ENCODE measurements at regions not wholly inside any gene's neighbourhood (a gene's known extent, or its start where the extent isn't known, plus 50 kb on each side); places are given as distances from the start of the nearest gene placed in this dataset.
"Not testable (repeated sequence)": the region's sequence is repeated elsewhere in the genome, so short reads cannot be mapped to it uniquely, and the experiment has no call there.

- no peak for DNase-seq (ENCODE audit: extremely low read depth in 1 of 2, low read depth in 1 of 2)
Observed at GRCh38 chr6:166253778-166254204, 54.4 kb downstream of the PRR18 start.

- no peak for DNase-seq (ENCODE audit: extremely low read depth in 1 of 2, low read depth in 1 of 2)
Observed at GRCh38 chr6:166253281-166253681, 54.9 kb downstream of the PRR18 start.

- DNase-seq (ENCODE audit: extremely low read depth in 1 of 2, low read depth in 1 of 2) = no peak
Observed at GRCh38 chr6:166252601-166253000, 55.6 kb downstream of the PRR18 start.

GRCh38 chr6:166251655-166252054, 56.5 kb downstream of the PRR18 start:
- no peak for DNase-seq (ENCODE audit: extremely low read depth in 1 of 2, low read depth in 1 of 2)

GRCh38 chr6:166251211-166251610, 57.0 kb downstream of the PRR18 start:
- DNase-seq (ENCODE audit: extremely low read depth in 1 of 2, low read depth in 1 of 2) = no peak

GRCh38 chr6:166249061-166249785, 59.0 kb downstream of the PRR18 start:
- not testable (repeated sequence) for DNase-seq (ENCODE audit: extremely low read depth in 1 of 2, low read depth in 1 of 2)

GRCh38 chr6:166245148-166245547, 63.0 kb downstream of the PRR18 start:
- DNase-seq (ENCODE audit: extremely low read depth in 1 of 2, low read depth in 1 of 2) = no peak

GRCh38 chr6:166244353-166245045, 63.7 kb downstream of the PRR18 start:
- no peak for DNase-seq (ENCODE audit: extremely low read depth in 1 of 2, low read depth in 1 of 2)

- no peak for DNase-seq (ENCODE audit: extremely low read depth in 1 of 2, low read depth in 1 of 2)
Observed at GRCh38 chr6:166242888-166243287, 65.3 kb downstream of the PRR18 start.

GRCh38 chr6:166241974-166242373, 66.2 kb downstream of the PRR18 start:
- no peak for DNase-seq (ENCODE audit: extremely low read depth in 1 of 2, low read depth in 1 of 2)

- no peak for DNase-seq (ENCODE audit: extremely low read depth in 1 of 2, low read depth in 1 of 2)
Observed at GRCh38 chr6:166240889-166241288, 67.3 kb downstream of the PRR18 start.

GRCh38 chr6:166237617-166238016, 70.0 kb upstream of the TBXT start:
- no peak for DNase-seq (ENCODE audit: extremely low read depth in 1 of 2, low read depth in 1 of 2)

GRCh38 chr6:166236596-166236995, 68.9 kb upstream of the TBXT start:
- DNase-seq (ENCODE audit: extremely low read depth in 1 of 2, low read depth in 1 of 2) = no peak

GRCh38 chr6:166235666-166236292, 68.1 kb upstream of the TBXT start:
- no peak for DNase-seq (ENCODE audit: extremely low read depth in 1 of 2, low read depth in 1 of 2)

- not testable (repeated sequence) for DNase-seq (ENCODE audit: extremely low read depth in 1 of 2, low read depth in 1 of 2)
Observed at GRCh38 chr6:166231181-166231580, 63.5 kb upstream of the TBXT start.

- no peak for DNase-seq (ENCODE audit: extremely low read depth in 1 of 2, low read depth in 1 of 2)
Observed at GRCh38 chr6:166228839-166229528, 61.3 kb upstream of the TBXT start.

- DNase-seq (ENCODE audit: extremely low read depth in 1 of 2, low read depth in 1 of 2) = no peak
Observed at GRCh38 chr6:166228425-166228824, 60.8 kb upstream of the TBXT start.

- no peak for DNase-seq (ENCODE audit: extremely low read depth in 1 of 2, low read depth in 1 of 2)
Observed at GRCh38 chr6:166223079-166223478, 55.4 kb upstream of the TBXT start.

- no peak for DNase-seq (ENCODE audit: extremely low read depth in 1 of 2, low read depth in 1 of 2)
Observed at GRCh38 chr6:166222631-166223030, 55.0 kb upstream of the TBXT start.

GRCh38 chr6:166221636-166222035, 54.0 kb upstream of the TBXT start:
- no peak for DNase-seq (ENCODE audit: extremely low read depth in 1 of 2, low read depth in 1 of 2)

GRCh38 chr6:166221040-166221439, 53.4 kb upstream of the TBXT start:
- peak in 1 of 2 donors; percentile 11 for DNase-seq (ENCODE audit: extremely low read depth in 1 of 2, low read depth in 1 of 2)
